HG03280 (cell line): ENCODE measurements at regions not wholly inside any gene's neighbourhood (a gene's known extent, or its start where the extent isn't known, plus 50 kb on each side); places are given as distances from the start of the nearest gene placed in this dataset.

ENCODE experiments used
- ATAC-seq: cut with Tn5 transposase; IDR thresholded peaks from one replicate; pipeline ENCODE4 v1.9.1; 2021; ENCODE audit warnings: mild to moderate bottlenecking, moderate library complexity; ENCODE audit not compliant: unreplicated experiment

DNA sequence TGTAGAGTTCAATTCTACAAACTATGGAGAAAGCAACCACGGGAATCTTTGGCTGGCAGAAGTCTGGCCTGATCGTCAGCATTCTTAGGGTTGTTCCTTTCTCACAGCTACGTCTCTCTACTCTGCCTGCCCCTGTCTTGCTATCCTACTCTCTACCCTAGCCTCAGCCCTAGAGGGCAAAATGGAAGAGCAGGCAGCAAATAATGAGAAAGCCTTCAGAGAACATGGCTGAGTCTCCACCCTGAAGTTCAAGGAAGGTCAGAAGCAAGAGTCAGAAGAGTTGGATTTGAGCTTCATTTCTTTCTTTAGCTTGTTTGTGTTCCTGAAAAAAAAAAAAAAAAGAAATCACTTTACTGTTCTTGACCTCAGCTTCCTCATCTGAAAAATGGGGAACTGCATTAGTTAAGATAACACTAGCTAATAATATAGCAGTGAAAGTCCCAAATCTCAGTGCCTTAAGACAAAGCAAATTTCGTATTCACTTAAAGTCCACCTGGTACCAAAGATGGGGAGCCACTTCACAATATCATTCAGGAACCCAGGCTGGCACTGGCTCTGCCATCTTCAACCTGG lies 50.2 kb upstream of the CCND2 start:
- no peak for ATAC-seq

DNA sequence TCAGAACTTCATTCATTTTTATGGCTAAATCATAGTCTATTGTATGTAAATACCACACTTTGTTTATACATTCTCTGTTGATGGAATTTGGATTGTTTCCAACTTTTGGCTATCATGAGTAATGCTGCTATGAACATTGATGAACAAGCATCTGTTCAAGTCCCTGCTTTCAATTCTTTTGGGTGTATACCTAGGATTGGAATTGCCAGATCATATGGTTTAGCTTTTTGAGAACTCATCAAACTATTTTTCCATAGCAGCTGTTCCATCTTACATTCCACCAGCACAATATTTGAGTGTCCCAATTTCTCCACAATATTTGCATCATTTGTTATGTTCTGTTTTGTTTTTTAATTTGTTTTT lies 52.3 kb upstream of the CCND2 start:
- ATAC-seq: no peak

GRCh38 chr12:4220536-4221257 lies 52.9 kb upstream of the CCND2 start:
- ATAC-seq: no peak

DNA sequence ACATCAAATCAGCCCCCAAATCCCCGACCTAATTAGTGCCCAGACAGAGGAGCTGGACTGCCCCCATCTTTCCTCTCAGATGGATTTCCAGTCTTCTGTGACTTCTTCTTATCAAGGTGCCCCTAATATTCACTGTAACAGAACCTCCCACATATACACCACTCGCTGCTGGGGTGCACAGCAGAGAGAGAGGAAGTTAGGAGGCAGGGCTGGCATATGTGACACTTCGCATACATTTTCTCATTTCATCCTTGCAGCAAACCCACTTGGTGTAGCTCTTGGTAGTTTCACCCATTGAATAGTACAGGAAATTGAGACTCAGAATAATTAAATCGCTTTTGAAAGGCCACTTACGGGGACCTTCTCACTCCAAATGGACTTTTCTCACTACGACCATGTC lies 56.5 kb upstream of the CCND2 start:
- ATAC-seq: no peak

DNA sequence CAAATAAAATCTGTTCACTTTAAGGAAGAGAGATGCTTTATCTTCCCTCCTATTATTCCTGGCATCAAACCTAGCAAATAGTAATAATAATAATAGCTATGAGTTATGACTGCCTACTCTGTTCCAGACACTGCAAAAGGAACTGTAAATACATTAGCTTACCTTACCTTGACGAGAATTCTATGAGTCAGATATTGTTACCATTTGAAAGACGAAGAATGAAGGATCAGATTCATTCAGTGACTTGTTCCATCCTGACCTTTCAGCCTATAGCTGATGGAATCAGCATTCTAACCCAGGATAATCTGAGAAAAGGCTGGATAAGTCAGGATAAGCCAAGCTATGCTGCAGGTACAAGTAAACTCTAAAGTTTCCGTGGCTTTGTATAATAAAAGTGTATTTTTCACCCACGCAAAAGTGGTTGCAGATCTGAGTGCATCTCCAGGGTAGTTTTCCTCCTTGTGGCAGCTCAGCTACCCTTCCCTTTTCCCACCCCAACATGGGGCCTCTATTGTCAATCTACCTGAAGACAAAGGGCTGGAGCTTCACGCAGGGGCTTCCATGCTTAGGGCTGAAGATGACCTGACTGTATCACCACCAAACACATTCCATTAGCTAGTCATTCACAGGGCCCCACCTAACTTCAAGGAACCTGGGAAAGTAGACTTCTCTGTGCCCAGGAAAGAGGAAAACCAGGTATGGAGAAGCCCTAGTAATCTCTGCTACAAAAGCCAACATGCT lies 57.2 kb upstream of the CCND2 start:
- ATAC-seq: no peak

- ATAC-seq: peak; percentile 69
Measured at GRCh38 chr12:4215229-4216186, 58.1 kb upstream of the CCND2 start.

- ATAC-seq: peak; percentile 7
Measured at GRCh38 chr12:4214877-4215228, 58.7 kb upstream of the CCND2 start.

DNA sequence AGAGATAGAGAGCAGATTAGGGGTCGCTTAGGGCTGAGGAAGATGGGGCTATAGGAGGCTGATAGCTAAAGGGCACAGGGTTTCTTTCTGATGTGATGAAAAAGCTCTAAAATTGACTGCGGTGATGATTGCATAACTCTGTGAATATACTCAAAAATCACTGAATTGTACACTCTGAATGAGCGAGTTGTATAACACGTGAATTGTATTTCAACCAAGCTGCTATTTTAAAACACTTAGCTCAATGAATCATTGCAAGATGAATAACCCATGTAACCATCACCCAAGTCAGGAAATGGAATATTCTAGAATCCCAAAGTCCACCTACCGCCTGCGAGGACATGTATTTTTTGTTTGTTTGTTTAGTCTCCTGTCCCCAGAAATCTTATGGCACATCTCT lies 60.1 kb upstream of the CCND2 start:
- ATAC-seq: no peak

GRCh38 chr12:4212845-4213244 lies 60.7 kb upstream of the CCND2 start:
- no peak for ATAC-seq

DNA sequence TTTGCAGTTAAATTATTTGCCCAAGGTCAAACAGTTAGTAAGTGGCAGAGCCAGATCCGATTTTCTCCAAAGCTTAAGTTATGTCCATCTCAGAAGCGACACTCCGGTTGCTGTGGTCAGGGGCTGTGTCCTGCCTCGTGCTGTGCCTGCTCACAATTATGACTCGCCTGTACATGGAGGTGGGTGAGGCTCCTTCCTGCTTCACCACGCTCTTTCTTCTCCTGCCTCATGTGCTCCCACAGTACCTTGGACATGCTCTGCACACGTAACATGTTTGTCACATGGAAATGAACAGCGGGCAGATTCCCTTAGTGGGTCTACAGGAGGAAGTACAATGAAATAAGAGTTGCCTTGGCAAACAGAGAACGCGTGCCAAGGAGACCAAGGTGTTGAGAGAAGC lies 62.2 kb upstream of the CCND2 start:
- ATAC-seq: no peak

- no peak for ATAC-seq
Measured at GRCh38 chr12:4210183-4210582, 63.4 kb upstream of the CCND2 start.

DNA sequence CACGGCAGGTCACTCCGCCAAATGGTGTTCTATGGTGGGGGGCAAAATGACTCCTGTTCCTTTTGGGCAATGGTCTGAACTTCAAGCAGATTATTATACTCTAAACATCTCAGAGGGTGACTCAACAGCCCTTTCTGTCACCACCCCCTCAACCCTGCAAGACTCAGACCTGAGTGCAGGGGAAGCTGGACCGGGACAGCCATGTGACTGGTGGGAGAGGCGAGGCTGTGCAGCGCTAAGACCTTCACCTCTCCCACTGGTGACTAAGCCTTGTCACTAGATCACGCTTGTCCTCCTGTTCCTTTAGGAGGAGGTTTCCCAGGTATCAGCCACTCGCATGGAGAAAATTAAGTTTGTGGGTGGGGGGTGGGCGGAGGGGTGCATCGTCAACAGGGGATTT lies 67.1 kb upstream of the CCND2 start:
- ATAC-seq: no peak

- ATAC-seq: no peak
Measured at GRCh38 chr12:4203772-4204376, 69.7 kb upstream of the CCND2 start.

- no peak for ATAC-seq
Measured at GRCh38 chr12:4202918-4203317, 70.6 kb upstream of the CCND2 start.

DNA sequence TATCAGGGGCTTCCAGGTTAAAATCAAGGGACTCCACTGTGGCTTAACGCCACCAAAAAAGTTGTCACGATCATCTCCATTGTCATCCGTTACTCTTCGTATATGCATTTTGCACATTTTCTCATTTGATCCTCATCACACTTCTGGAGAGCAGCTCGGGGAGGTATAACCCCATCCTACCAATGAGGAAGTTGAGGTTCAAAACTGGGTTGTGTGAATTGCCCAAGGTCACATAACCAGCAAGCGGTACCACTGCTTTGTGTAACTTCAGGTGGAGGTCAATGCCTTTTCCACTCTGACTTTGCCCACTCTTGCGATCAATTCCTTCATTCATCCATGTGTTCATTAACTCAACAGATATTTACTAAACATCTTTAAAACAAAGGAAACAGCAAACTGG lies 71.1 kb upstream of the CCND2 start:
- no peak for ATAC-seq

DNA sequence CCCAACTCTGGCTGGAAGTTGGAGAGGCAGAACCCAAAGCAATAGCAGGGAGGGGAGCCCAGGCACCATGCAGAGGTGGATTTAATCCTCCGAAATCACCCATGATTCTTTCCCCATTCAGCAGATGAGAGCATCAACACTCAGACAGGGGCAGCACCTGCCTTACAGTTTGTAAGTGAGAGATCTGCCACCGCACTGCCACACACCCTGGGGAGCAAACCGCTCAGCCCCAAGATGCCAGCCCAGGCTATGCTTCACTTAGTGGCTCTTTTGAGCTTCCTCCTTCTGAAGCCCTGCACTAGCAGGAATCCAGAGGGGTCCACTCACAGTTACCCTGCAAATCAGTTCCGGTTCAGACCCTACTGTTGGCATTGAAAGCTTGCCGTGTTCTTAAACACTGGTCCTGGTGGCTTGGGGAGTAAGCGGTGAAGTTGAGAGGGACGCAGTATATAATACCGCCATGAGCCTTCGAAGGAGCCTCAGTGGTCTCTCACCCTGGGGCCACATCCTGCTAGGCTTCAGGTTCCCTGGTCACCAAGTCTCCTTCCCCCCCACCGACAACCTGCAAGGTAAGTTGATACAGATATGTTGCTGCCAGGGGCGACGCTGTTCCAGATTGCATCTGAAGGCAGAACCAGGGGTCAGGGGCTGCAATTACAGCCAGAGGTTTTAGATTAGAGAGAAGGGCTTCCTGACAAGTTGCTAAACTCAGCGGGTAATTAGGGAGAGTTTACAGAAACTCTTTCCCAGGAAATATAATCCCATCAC lies 72.0 kb upstream of the CCND2 start:
- no peak for ATAC-seq

DNA sequence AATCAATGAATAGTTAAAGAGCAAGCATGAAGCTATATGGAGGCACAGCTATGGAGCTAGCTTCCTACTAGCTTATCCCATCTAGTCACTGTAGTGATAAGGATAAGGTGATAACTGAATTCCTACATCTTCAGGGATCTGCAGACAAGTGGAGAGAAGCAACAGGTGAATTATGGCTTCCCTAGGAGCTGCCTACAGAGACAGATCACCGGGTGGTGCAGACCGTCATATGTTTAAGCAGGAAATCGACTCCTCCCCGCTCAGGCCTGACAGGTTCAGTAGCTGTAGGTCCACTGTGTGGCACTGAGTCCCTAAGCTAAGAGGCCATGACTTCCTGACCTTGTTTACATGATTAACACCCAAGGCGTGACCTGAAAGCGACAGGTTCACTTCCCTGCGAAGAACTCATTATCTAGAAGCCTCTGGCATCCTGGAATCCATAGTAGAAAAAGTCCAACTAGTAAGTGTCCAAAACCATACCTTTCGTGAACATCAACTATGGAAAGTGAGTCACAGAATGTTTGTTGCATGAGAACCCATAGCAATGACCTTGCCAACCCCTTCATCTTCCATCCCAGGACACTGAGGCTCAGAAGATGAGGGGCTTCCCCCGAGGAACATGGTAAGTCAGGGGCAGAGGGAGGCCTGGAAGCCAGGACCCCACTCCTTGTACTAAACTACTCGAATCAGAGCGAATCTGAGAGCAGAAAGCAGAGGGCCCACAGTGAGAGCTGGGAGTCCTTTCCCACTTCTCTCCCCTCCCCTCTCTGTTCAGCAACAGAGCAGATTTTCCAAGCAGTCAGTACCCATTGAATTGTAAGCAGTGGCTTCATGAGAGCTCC lies 75.4 kb upstream of the CCND2 start:
- ATAC-seq: no peak

- ATAC-seq: no peak
Measured at GRCh38 chr12:4196805-4197420, 76.6 kb upstream of the CCND2 start.

DNA sequence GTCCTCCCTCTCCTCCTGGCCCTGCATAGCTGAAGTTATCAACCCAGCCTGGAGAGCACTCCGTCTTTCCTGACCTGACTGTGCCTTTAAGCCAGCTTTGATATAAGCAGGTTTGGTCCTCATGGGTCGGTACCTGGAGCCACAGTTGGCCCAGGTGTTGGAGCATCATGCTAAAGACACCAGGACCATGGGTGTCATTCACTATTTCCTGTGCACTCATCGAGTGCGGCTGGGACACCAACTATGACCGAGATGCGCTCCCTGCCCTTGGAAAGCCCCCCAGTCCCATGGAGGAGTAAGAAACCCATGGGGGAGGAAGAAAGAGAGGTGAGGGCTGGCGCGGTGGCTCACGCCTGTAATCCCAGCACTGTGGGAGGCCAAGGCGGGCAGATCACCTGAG lies 78.9 kb upstream of the CCND2 start:
- ATAC-seq: no peak
